SU-DHL-6 (cell line): ENCODE measurements at regions not wholly inside any gene's neighbourhood (a gene's known extent, or its start where the extent isn't known, plus 50 kb on each side); places are given as distances from the start of the nearest gene placed in this dataset.

ENCODE experiments used
- H2AFZ ChIP-seq: fragments of 200-600 bp; sonication (generic); 2 replicates; pipeline ENCODE4 v1.6.1; 2014; ENCODE audit warnings: low read depth, mild to moderate bottlenecking, moderate library complexity, mixed read lengths, antibody characterized with exemption, low read length; ENCODE audit not compliant: severe bottlenecking
- H3F3A ChIP-seq: fragments of 200-600 bp; shearing (Covaris generic); 2 replicates; pipeline ENCODE4 v1.6.0; 2016; ENCODE audit warnings: antibody characterized with exemption, mild to moderate bottlenecking; ENCODE audit not compliant: insufficient read depth
- H3K27ac ChIP-seq: fragments of 200-600 bp; sonication (generic); 2 replicates; pipeline ENCODE4 v1.5.1; 2016; ENCODE audit warnings: low read depth, mild to moderate bottlenecking, low read length, moderate library complexity, mixed read lengths
- H3K27me3 ChIP-seq: fragments of 200-600 bp; sonication (generic), shearing (Covaris generic); 2 replicates; pipeline ENCODE4 v1.6.0; 2014; ENCODE audit warnings: mild to moderate bottlenecking, low read length
- H3K36me3 ChIP-seq: fragments of 200-600 bp; sonication (generic); 2 replicates; pipeline ENCODE4 v1.6.1; 2014; ENCODE audit warnings: mild to moderate bottlenecking, low read length, mixed read lengths
- H3K4me2 ChIP-seq: fragments of 300-600, 200-600 bp; shearing (Covaris generic), sonication (generic); 2 replicates; pipeline ENCODE4 v1.6.0; 2014; ENCODE audit warnings: low read length, low read depth, mild to moderate bottlenecking; ENCODE audit not compliant: poor library complexity, severe bottlenecking
- H3K4me3 ChIP-seq: fragments of 200-600 bp; sonication (generic); 2 replicates; pipeline ENCODE4 v1.5.1; 2014; ENCODE audit warnings: antibody characterized with exemption, low read length, mild to moderate bottlenecking, mixed read lengths; ENCODE audit not compliant: insufficient read depth, poor library complexity, severe bottlenecking
- H3K79me2 ChIP-seq: fragments of 200-600 bp; sonication (generic); 2 replicates; pipeline ENCODE4 v1.6.1; 2014; ENCODE audit warnings: mild to moderate bottlenecking, low read length, moderate library complexity; ENCODE audit not compliant: insufficient read depth
- H3K9ac ChIP-seq: fragments of 200-600 bp; sonication (generic); 2 replicates; pipeline ENCODE4 v1.7.0; 2014; ENCODE audit warnings: mild to moderate bottlenecking, low read length
- H3K9me2 ChIP-seq: fragments of 200-600 bp; sonication (generic); replicated peaks from 2 replicates; pipeline ENCODE4 v1.6.1; 2014; ENCODE audit warnings: low read length; ENCODE audit not compliant: insufficient read depth
- H3K9me3 ChIP-seq: fragments of 200-600 bp; sonication (generic); 2 replicates; pipeline ENCODE4 v1.6.1; 2014; ENCODE audit warnings: low read length, mixed read lengths; ENCODE audit not compliant: insufficient read depth
- H4K20me1 ChIP-seq: fragments of 200-600 bp; sonication (generic); 2 replicates; pipeline ENCODE4 v1.6.1; 2014; ENCODE audit warnings: low read depth, mild to moderate bottlenecking, antibody characterized with exemption, low read length, moderate library complexity, mixed read lengths
- CTCF ChIP-seq: fragments of 200-600 bp; sonication (generic); IDR thresholded peaks from one replicate; pipeline ENCODE4 v1.5.1; 2017; ENCODE audit warnings: antibody characterized with exemption, mild to moderate bottlenecking, low read length, moderate library complexity; ENCODE audit not compliant: insufficient read depth, poor library complexity, severe bottlenecking
- EZH2phosphoT487 ChIP-seq: fragments of 200-600 bp; sonication (generic), shearing (Covaris generic); conservative IDR thresholded peaks from 2 replicates; pipeline ENCODE4 v1.6.1; 2018; ENCODE audit warnings: mild to moderate bottlenecking, antibody characterized with exemption, low read length, moderate library complexity, mixed read lengths

DNA sequence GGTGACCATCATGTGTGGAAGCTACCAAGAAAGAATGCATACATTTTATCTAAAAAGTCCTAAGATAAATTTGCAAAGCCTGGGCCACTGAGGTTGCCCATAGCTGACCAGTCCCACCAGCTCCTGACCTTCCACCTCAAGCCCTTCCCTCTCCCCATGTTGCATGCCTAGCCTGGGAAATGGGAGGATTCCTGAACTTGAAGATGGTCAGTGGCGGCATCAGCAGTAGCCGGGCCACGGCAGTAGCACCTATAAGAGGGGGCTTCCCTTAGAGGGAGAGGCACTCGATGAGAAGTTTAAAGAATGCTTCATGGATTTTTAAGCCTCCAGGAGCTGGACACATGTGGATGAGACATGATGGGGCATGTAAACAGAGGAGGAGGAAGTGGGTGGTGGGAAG, 172.1 kb downstream of the KLF13 start:
- no peaks in the 10 kb centered on the region for H3K79me2 ChIP-seq
- no peaks in the 10 kb centered on the region for H3K9me2 ChIP-seq
- H3K36me3 ChIP-seq = no peaks in the 10 kb centered on the region
- no peaks in the 10 kb centered on the region for H3K9me3 ChIP-seq
- TF ChIP-seq EZH2phosphoT487 (no peak), CTCF (no peak)
- H4K20me1 ChIP-seq = no peaks in the 10 kb centered on the region
- no peak overlapping the region for H3K4me3 ChIP-seq
- no peaks in the 10 kb centered on the region for H3F3A ChIP-seq
- H3K4me2 ChIP-seq = no peak overlapping the region
- no peak overlapping the region for H2AFZ ChIP-seq
- H3K27ac ChIP-seq = no peak overlapping the region
- no peak overlapping the region for H3K9ac ChIP-seq
- no peaks in the 10 kb centered on the region for H3K27me3 ChIP-seq

GRCh38 chr15:31499236-31499952, 172.8 kb downstream of the KLF13 start:
- H3K36me3 ChIP-seq = no peaks in the 10 kb centered on the region
- no peak overlapping the region for H3K4me2 ChIP-seq
- H3K4me3 ChIP-seq = no peak overlapping the region
- H3K79me2 ChIP-seq = no peaks in the 10 kb centered on the region
- no peak for TF ChIP-seq CTCF
- TF ChIP-seq EZH2phosphoT487 = no peak
- H3F3A ChIP-seq = no peaks in the 10 kb centered on the region
- H2AFZ ChIP-seq = no peak overlapping the region
- H3K27ac ChIP-seq = no peak overlapping the region
- H3K9me3 ChIP-seq = no peaks in the 10 kb centered on the region
- no peak overlapping the region for H3K9ac ChIP-seq
- no peaks in the 10 kb centered on the region for H3K9me2 ChIP-seq
- H3K27me3 ChIP-seq = no peaks in the 10 kb centered on the region
- H4K20me1 ChIP-seq = no peaks in the 10 kb centered on the region

GRCh38 chr15:31499953-31500765, 173.5 kb downstream of the KLF13 start:
- no peaks in the 10 kb centered on the region for H3K9me3 ChIP-seq
- H4K20me1 ChIP-seq = no peaks in the 10 kb centered on the region
- TF ChIP-seq EZH2phosphoT487 (no peak), CTCF (no peak)
- no peak overlapping the region for H3K27ac ChIP-seq
- H2AFZ ChIP-seq = no peak overlapping the region
- no peak overlapping the region for H3K4me2 ChIP-seq
- H3K4me3 ChIP-seq = no peak overlapping the region
- H3K9me2 ChIP-seq = no peaks in the 10 kb centered on the region
- H3F3A ChIP-seq = no peaks in the 10 kb centered on the region
- no peak overlapping the region for H3K9ac ChIP-seq
- no peaks in the 10 kb centered on the region for H3K36me3 ChIP-seq
- H3K79me2 ChIP-seq = no peaks in the 10 kb centered on the region
- H3K27me3 ChIP-seq = no peaks in the 10 kb centered on the region
